Prostate gland (tissue), 2 donors: ENCODE measurements at regions not wholly inside any gene's neighbourhood (a gene's known extent, or its start where the extent isn't known, plus 50 kb on each side); places are given as distances from the start of the nearest gene placed in this dataset.

ENCODE experiments used
- DNase-seq: peaks from one replicate; pipeline ENCODE4 v3.0.0-alpha.2; 2019; ENCODE audit warnings: low spot score
- H3K27ac ChIP-seq, 2 donors: fragments of 200-600 bp; sonication (generic); 2 replicates each; pipeline ENCODE4 v1.5.1; 2017 to 2019
- H3K27me3 ChIP-seq: fragments of 200-600 bp; sonication (generic); replicated peaks from 2 replicates; pipeline ENCODE4 v1.5.1; 2019; ENCODE audit not compliant: insufficient read depth
- H3K36me3 ChIP-seq, 2 donors: fragments of 200-600 bp; sonication (generic); 1 replicate in 1 of 2; 2 replicates in 1 of 2; pipeline versions ENCODE4 v1.5.1 to v1.8.1; 2017 to 2019
- H3K4me1 ChIP-seq: fragments of 200-600 bp; sonication (generic); replicated peaks from 2 replicates; pipeline ENCODE4 v1.5.1; 2019
- H3K4me3 ChIP-seq, 2 donors: fragments of 200-600 bp; sonication (generic); 2 replicates each; pipeline ENCODE4 v1.5.1; 2017 to 2019
- H3K9me3 ChIP-seq: fragments of 200-600 bp; sonication (generic); 2 replicates; pipeline ENCODE4 v1.5.1; 2017
- POLR2A ChIP-seq: fragments of 450-650 bp; IDR thresholded peaks from one replicate; pipeline ENCODE4 v1.6.1; 2016; ENCODE audit warnings: antibody characterized with exemption, mild to moderate bottlenecking
- POLR2AphosphoS5 ChIP-seq: sonication (generic); formaldehyde crosslinking; IDR thresholded peaks from one replicate; pipeline ENCODE4 v1.6.1; 2017; ENCODE audit warnings: antibody characterized with exemption
- WGBS: methylation state at CpG from one replicate; pipeline ENCODE4 v1.1.5; 2018; 5-methylcytosine and 5-hydroxymethylcytosine counted together
- intact Hi-C: fragments of 100-400 bp; cut with DNase I; formaldehyde crosslinking; loops from one replicate; pipeline ENCODE4 v1.14.2; 2022
- TF ChIP-seq, protein P1 (sequence below), 4 experiments: fragments of 200-600 bp in 2 of 4; fragments of 450-650 bp in 2 of 4; sonication (generic) in 2 of 4; IDR thresholded peaks; 1 replicate in 3 of 4; 2 replicates in 1 of 4; pipeline ENCODE4 v1.5.1; 2016 to 2019; ENCODE audit warnings: antibody characterized with exemption in 4 of 4, mild to moderate bottlenecking in 2 of 4, moderate library complexity in 2 of 4

DNA sequence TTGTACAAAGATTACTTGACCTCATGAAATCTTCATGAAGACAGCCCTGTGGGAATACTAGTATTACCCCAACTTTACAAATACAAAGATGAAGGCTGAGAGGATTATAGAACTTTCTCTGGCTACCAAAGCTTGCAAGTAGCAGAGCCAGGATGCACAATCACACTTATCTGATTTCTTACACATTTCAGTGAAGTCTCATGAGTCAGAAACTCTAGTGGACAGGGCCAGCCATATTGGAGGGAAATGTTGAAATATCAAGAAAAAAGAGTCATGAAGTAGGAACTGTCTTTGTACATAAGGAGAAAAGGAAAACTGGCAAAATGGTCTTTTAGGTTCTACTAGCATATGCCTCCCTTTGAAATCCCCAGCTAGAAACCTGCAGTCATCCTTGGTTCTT, 369.6 kb upstream of the WWC1 start:
- intact Hi-C loops = no loop called here
- H3K9me3 ChIP-seq = no peaks in the 10 kb centered on the region
- no peak for DNase-seq

DNA sequence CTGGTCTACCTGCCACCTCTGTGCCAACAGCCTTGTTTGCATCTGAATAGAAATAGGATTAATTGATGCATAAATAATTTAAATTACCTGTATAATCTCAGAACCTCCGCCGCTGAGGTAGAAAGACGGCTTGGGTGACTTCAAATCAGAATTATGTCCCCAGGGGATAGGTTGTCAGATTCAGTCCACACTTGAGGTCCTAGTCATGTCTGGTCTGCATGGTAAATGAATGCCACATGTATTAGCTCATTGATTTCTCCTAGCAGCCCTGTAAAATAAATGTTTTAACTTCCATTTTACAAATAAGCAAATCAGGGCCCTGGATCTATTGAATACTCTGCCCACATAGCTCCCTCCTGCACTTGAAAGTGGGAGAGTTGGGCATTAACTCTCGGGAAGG, 368.0 kb upstream of the WWC1 start:
- Histone ChIP-seq H3K4me1 (no peaks in the 10 kb centered on the region), H3K27ac (no peak overlapping the region), H3K4me3 (no peak overlapping the region), H3K9me3 (no peaks in the 10 kb centered on the region), H3K36me3 (no peaks in the 10 kb centered on the region), H3K27me3 (no peaks in the 10 kb centered on the region)
- TF ChIP-seq POLR2A = no peak
- TF ChIP-seq, protein P1, sequence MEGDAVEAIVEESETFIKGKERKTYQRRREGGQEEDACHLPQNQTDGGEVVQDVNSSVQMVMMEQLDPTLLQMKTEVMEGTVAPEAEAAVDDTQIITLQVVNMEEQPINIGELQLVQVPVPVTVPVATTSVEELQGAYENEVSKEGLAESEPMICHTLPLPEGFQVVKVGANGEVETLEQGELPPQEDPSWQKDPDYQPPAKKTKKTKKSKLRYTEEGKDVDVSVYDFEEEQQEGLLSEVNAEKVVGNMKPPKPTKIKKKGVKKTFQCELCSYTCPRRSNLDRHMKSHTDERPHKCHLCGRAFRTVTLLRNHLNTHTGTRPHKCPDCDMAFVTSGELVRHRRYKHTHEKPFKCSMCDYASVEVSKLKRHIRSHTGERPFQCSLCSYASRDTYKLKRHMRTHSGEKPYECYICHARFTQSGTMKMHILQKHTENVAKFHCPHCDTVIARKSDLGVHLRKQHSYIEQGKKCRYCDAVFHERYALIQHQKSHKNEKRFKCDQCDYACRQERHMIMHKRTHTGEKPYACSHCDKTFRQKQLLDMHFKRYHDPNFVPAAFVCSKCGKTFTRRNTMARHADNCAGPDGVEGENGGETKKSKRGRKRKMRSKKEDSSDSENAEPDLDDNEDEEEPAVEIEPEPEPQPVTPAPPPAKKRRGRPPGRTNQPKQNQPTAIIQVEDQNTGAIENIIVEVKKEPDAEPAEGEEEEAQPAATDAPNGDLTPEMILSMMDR (IDR thresholded peaks at IDR 0.05) = no peak
- no peak for TF ChIP-seq POLR2AphosphoS5
- DNase-seq = no peak
- intact Hi-C loops = no loop called here
- WGBS = 91% methylated on average over 4 of the region's 4 CpGs

More for the DNA sequence above, 369.6 kb upstream of the WWC1 start:
- Histone ChIP-seq H3K36me3 (no peaks in the 10 kb centered on the region), H3K4me3 (no peak overlapping the region), H3K27me3 (no peaks in the 10 kb centered on the region), H3K27ac (no peak overlapping the region), H3K4me1 (no peaks in the 10 kb centered on the region)
- no peak for TF ChIP-seq POLR2AphosphoS5
- no peak for TF ChIP-seq POLR2A
- TF ChIP-seq, protein P1 (IDR thresholded peaks at IDR 0.05) = no peak

DNA sequence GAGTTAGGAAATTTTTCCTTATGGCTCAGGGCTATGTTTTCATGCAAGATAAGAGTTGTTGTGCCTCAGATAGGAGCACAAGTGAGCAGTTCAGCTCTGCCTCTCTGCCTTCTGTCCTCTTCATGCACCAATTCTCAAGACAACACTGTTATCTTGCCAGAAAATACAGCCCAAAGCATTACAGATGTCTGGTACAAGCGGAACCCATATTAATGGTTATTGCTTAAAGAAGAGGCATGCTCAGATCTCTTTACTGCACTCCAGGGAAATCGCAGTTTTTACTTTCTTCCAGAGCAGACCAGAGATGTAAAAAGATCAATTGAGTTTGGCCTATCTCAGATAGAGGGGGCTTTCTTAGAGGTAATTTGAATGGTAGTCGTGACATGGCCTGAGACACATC, 361.6 kb upstream of the WWC1 start:
- WGBS = 95% methylated on average over 3 of the region's 3 CpGs
- intact Hi-C loops = no loop called here
- TF ChIP-seq POLR2A = no peak
- TF ChIP-seq POLR2AphosphoS5 = no peak
- TF ChIP-seq, protein P1 (IDR thresholded peaks at IDR 0.05) = no peak

DNA sequence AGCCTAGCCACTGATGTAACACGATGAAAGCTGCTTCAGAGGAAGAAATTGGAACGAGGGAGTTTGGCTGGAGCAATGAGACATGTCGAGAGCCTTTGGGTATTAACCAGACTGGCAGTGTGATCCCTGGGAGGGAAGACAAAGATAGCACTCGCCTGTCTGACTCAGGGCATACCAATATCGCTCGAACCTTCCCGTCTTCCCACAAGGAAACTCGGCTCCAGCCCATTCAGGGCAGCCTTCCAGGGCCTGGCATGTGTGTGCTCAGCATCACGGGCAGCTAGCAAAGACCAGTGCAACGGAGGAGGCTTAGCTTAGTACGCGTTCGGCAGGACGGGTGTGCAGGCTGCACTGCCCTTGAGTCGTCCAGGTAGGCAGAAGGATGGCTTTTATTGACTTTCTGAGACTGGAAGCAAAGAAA, 356.9 kb upstream of the WWC1 start:
- Histone ChIP-seq H3K27ac (no peak overlapping the region), H3K4me3 (no peak overlapping the region), H3K27me3 (no peaks in the 10 kb centered on the region), H3K36me3 (no peaks in the 10 kb centered on the region), H3K9me3 (no peaks in the 10 kb centered on the region), H3K4me1 (no peaks in the 10 kb centered on the region)
- DNase-seq = no peak
- WGBS = 69% methylated on average over 15 of the region's 15 CpGs
- intact Hi-C loops = no loop called here
- TF ChIP-seq POLR2A (no peak), POLR2AphosphoS5 (no peak)
- TF ChIP-seq, protein P1 (IDR thresholded peaks at IDR 0.05) = no peak

More for the DNA sequence above, 361.6 kb upstream of the WWC1 start:
- Histone ChIP-seq H3K27me3 (no peaks in the 10 kb centered on the region), H3K36me3 (no peaks in the 10 kb centered on the region), H3K4me1 (no peaks in the 10 kb centered on the region), H3K27ac (no peak overlapping the region), H3K4me3 (no peak overlapping the region), H3K9me3 (no peaks in the 10 kb centered on the region)
- no peak for DNase-seq

DNA sequence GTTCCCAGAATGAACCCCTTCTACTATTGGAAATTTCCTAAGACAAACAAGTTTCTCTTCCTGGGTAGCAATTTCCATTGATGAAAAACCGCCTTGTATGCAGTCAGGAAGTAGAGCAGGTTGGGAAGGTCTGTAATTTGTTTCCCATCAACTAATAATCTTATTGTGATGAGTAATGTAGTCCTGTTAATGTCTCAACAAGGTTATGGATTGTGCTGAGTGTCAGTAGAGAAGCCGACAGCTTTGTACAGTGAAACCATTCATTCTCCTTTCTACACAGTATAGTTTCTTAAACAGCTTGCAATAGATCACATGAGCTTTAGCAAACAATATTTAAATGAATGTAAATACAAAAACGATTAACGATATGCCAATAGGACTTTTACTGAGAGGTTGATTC, 355.4 kb upstream of the WWC1 start:
- no peaks in the 10 kb centered on the region for H3K27me3 ChIP-seq
- no peak overlapping the region for H3K27ac ChIP-seq
- H3K36me3 ChIP-seq = no peaks in the 10 kb centered on the region
- no peak for TF ChIP-seq POLR2A
- TF ChIP-seq POLR2AphosphoS5 = no peak
- TF ChIP-seq, protein P1 (IDR thresholded peaks at IDR 0.05) = no peak
- H3K9me3 ChIP-seq = no peaks in the 10 kb centered on the region
- no peaks in the 10 kb centered on the region for H3K4me1 ChIP-seq
- 75% methylated on average over 4 of the region's 4 CpGs for WGBS
- no peak overlapping the region for H3K4me3 ChIP-seq
- intact Hi-C loops = no loop called here
- DNase-seq = no peak
